HL-60 (cell line): ENCODE measurements at regions not wholly inside any gene's neighbourhood (a gene's known extent, or its start where the extent isn't known, plus 50 kb on each side); places are given as distances from the start of the nearest gene placed in this dataset.

Experiments
- DNase-seq, 2 experiments: peaks; one replicate each; pipeline ENCODE4 v3.0.0-alpha.2; 2010 to 2020; ENCODE audit warnings: low read depth in 1 of 2, low spot score in 1 of 2
- H3K27ac ChIP-seq: fragments of 250-450 bp; sonication (Bioruptor Pico); replicated peaks from 2 replicates; pipeline ENCODE4 v1.5.1; 2020; ENCODE audit warnings: mild to moderate bottlenecking, moderate library complexity
- H3K27me3 ChIP-seq: fragments of 250-450 bp; sonication (Bioruptor Pico); 2 replicates; pipeline ENCODE4 v1.5.1; 2021; ENCODE audit warnings: mild to moderate bottlenecking, moderate library complexity; ENCODE audit not compliant: insufficient read depth, poor library complexity, severe bottlenecking
- H3K4me3 ChIP-seq: replicated peaks from 2 replicates; pipeline ENCODE4 v1.5.1; 2011; ENCODE audit warnings: mild to moderate bottlenecking, control low read depth, low read length; ENCODE audit not compliant: insufficient read depth
- CTCF ChIP-seq: IDR thresholded peaks from one replicate; pipeline ENCODE4 v1.5.1; 2011; ENCODE audit warnings: low read length, control low read depth, inconsistent platforms; ENCODE audit not compliant: insufficient read depth
- GABPA ChIP-seq: IDR thresholded peaks from 2 replicates; pipeline ENCODE4 v1.6.1; 2012; ENCODE audit warnings: low read depth
- POLR2AphosphoS5 ChIP-seq: IDR thresholded peaks from 2 replicates; pipeline ENCODE4 v1.6.1; 2012; ENCODE audit warnings: low read depth
- REST ChIP-seq: IDR thresholded peaks from 2 replicates; pipeline ENCODE4 v1.6.1; 2012; ENCODE audit warnings: low read depth; ENCODE audit not compliant: insufficient replicate concordance
- SPI1 ChIP-seq: IDR thresholded peaks from 2 replicates; pipeline ENCODE4 v1.6.1; 2012; ENCODE audit warnings: low read depth, mild to moderate bottlenecking, borderline replicate concordance

GRCh38 chr5:74257060-74257527, 383.4 kb downstream of the ENC1 start:
- Histone ChIP-seq H3K27ac (no peak overlapping the region; the same call in 1 of the 2 replicates), H3K4me3 (no peak overlapping the region), H3K27me3 (no peaks in the 10 kb centered on the region)
- DNase-seq, result no peak
- no peak for TF ChIP-seq SPI1
- no peak for TF ChIP-seq GABPA
- no peak for TF ChIP-seq POLR2AphosphoS5
- no peak for TF ChIP-seq REST
- TF ChIP-seq CTCF, result no peak

- H3K27me3 ChIP-seq, result no peaks in the 10 kb centered on the region
- H3K4me3 ChIP-seq, result no peak overlapping the region
Measured at GRCh38 chr5:74255692-74256392, 384.7 kb downstream of the ENC1 start.

More at GRCh38 chr5:74255692-74256392, 384.7 kb downstream of the ENC1 start:
- no peak overlapping the region for H3K27ac ChIP-seq
- no peak for TF ChIP-seq SPI1
- no peak for TF ChIP-seq GABPA
- no peak for TF ChIP-seq REST
- no peak for TF ChIP-seq POLR2AphosphoS5
- TF ChIP-seq CTCF, result no peak
- no peak for DNase-seq
